HCT116 (cell line): ENCODE measurements at regions not wholly inside any gene's neighbourhood (a gene's known extent, or its start where the extent isn't known, plus 50 kb on each side); places are given as distances from the start of the nearest gene placed in this dataset.

Source experiments
- ATAC-seq: fragments of 200-7000 bp; cut with Tn5 transposase; 2 replicates; pipeline ENCODE4 v1.9.1; 2020; ENCODE audit warnings: mild to moderate bottlenecking, moderate library complexity
- BruUV-seq: library from RNA; stranded (reverse); fragments of 400-500 nt; replicated peaks from 2 replicates; lab custom pipeline; 2021; lab: Mats Ljungman, UMichigan
- CTCF ChIA-PET: fragments of 300-600 bp; sonication (Branson Sonifier 250); formaldehyde crosslinking; loops from one replicate; lab custom pipeline; 2021; ENCODE audit warnings: antibody characterized with exemption; lab: Charles Lee
- POLR2A ChIA-PET: fragments of 300-600, 350-600 bp; sonication (Branson Sonifier 250); formaldehyde crosslinking; loops from one replicate; lab custom pipeline; 2021; ENCODE audit warnings: antibody characterized with exemption; lab: Charles Lee
- RAD21 ChIA-PET, 2 experiments: fragments of 300-600 bp; sonication (Branson Sonifier 250); formaldehyde crosslinking; loops; one replicate each; lab custom pipeline; 2023; ENCODE audit warnings: low total read pairs in 2 of 2; ENCODE audit not compliant: uncharacterized antibody in 2 of 2, unreplicated experiment in 2 of 2, low non-redundant PET in 1 of 2; lab: Charles Lee
- DNase-seq: peaks from one replicate; pipeline ENCODE4 v3.0.0-alpha.2; 2010; ENCODE audit warnings: low read depth, low spot score
- H2AFZ ChIP-seq: fragments of 200-600 bp; shearing (Covaris generic), sonication (generic); 2 replicates; pipeline ENCODE4 v1.6.1; 2017; ENCODE audit warnings: low read depth, mixed run types, mixed read lengths, antibody characterized with exemption, low read length; ENCODE audit not compliant: poor library complexity, severe bottlenecking
- H3K27ac ChIP-seq: 2 replicates; pipeline ENCODE4 v1.5.1; 2012; ENCODE audit warnings: low read depth, low read length
- H3K27me3 ChIP-seq: fragments of 200-600 bp; sonication (generic); 2 replicates; pipeline ENCODE4 v1.6.1; 2016; ENCODE audit warnings: mixed run types, low read length, mixed read lengths; ENCODE audit not compliant: insufficient read depth
- H3K36me3 ChIP-seq, 2 experiments: fragments of 200-500 bp in 1 of 2; fragments of 200-600 bp in 1 of 2; sonication (Bioruptor generic) in 1 of 2; sonication (generic) in 1 of 2; 2 replicates each; pipeline versions ENCODE4 v1.5.1 to v1.6.1; 2014 to 2016; ENCODE audit warnings: low read length in 2 of 2, inconsistent platforms in 1 of 2, mixed read lengths in 1 of 2, mixed run types in 1 of 2; ENCODE audit not compliant: insufficient read depth in 2 of 2, control insufficient read depth in 1 of 2
- H3K4me1 ChIP-seq, 2 experiments: fragments of 200-600 bp in 1 of 2; sonication (generic) in 1 of 2; 2 replicates each; pipeline versions ENCODE4 v1.5.1 to v1.6.1; 2012 to 2017; ENCODE audit warnings: low read length in 2 of 2, inconsistent platforms in 1 of 2, mild to moderate bottlenecking in 1 of 2, mixed read lengths in 1 of 2, mixed run types in 1 of 2, moderate library complexity in 1 of 2; ENCODE audit not compliant: insufficient read depth in 2 of 2, control insufficient read depth in 1 of 2
- H3K4me2 ChIP-seq: fragments of 200-600 bp; sonication (generic); 2 replicates; pipeline ENCODE4 v1.6.1; 2017; ENCODE audit warnings: mixed run types, low read length, mixed read lengths
- H3K4me3 ChIP-seq, 2 experiments: fragments of 200-600 bp in 1 of 2; sonication (generic) in 1 of 2; replicated peaks in 1 of 2; 2 replicates each; pipeline ENCODE4 v1.5.1; 2011 to 2016; ENCODE audit warnings: low read length in 2 of 2, control low read depth in 1 of 2, low read depth in 1 of 2, mild to moderate bottlenecking in 1 of 2, mixed read lengths in 1 of 2, mixed run types in 1 of 2
- H3K79me2 ChIP-seq: fragments of 200-600 bp; sonication (generic); 2 replicates; pipeline ENCODE4 v1.6.1; 2017; ENCODE audit warnings: mild to moderate bottlenecking, mixed run types, low read length, moderate library complexity, mixed read lengths; ENCODE audit not compliant: insufficient read depth
- H3K9ac ChIP-seq: fragments of 200-600 bp; sonication (generic); 2 replicates; pipeline ENCODE4 v1.6.1; 2016; ENCODE audit warnings: low read length, mixed read lengths
- H3K9me2 ChIP-seq: fragments of 200-600 bp; sonication (generic), shearing (Covaris generic); 2 replicates; pipeline ENCODE4 v1.6.1; 2017; ENCODE audit warnings: mixed run types, mild to moderate bottlenecking, moderate library complexity; ENCODE audit not compliant: insufficient read depth
- H3K9me3 ChIP-seq, 2 experiments: fragments of 200-500 bp in 1 of 2; fragments of 200-600 bp in 1 of 2; sonication (Bioruptor generic) in 1 of 2; sonication (generic) in 1 of 2; 2 replicates each; pipeline ENCODE4 v1.6.1; 2014 to 2017; ENCODE audit warnings: low read length in 2 of 2, mixed read lengths in 2 of 2, inconsistent platforms in 1 of 2, low read depth in 1 of 2, mild to moderate bottlenecking in 1 of 2, mixed run types in 1 of 2, moderate library complexity in 1 of 2; ENCODE audit not compliant: control insufficient read depth in 1 of 2, insufficient read depth in 1 of 2
- H4K20me1 ChIP-seq: fragments of 200-600 bp; sonication (generic), shearing (Covaris generic); 2 replicates; pipeline ENCODE4 v1.6.1; 2017; ENCODE audit warnings: mixed run types, mild to moderate bottlenecking, moderate library complexity; ENCODE audit not compliant: insufficient read depth
- CBX3 ChIP-seq: IDR thresholded peaks from 2 replicates; pipeline ENCODE4 v1.6.1; 2012; ENCODE audit warnings: low read depth
- EGR1 ChIP-seq: IDR thresholded peaks from 2 replicates; pipeline ENCODE4 v1.6.1; 2012; ENCODE audit warnings: low read depth
- ELF1 ChIP-seq: IDR thresholded peaks from 2 replicates; pipeline ENCODE4 v1.6.1; 2012; ENCODE audit warnings: low read depth, borderline replicate concordance
- EZH2phosphoT487 ChIP-seq: fragments of 200-600 bp; IDR thresholded peaks from 2 replicates; pipeline ENCODE4 v1.6.1; 2018; ENCODE audit warnings: antibody characterized with exemption, borderline replicate concordance
- FOSL1 ChIP-seq: IDR thresholded peaks from 2 replicates; pipeline ENCODE4 v1.6.1; 2012; ENCODE audit warnings: low read depth
- MAX ChIP-seq: IDR thresholded peaks from 2 replicates; pipeline ENCODE4 v1.6.1; 2012
- POLR2AphosphoS5 ChIP-seq: IDR thresholded peaks from 2 replicates; pipeline ENCODE4 v1.6.1; 2011; ENCODE audit warnings: mild to moderate bottlenecking, low read depth, low read length, moderate library complexity
- RAD21 ChIP-seq: IDR thresholded peaks from 2 replicates; pipeline ENCODE4 v1.6.1; 2012; ENCODE audit warnings: low read depth, mild to moderate bottlenecking
- SIN3A ChIP-seq: IDR thresholded peaks from 2 replicates; pipeline ENCODE4 v1.6.1; 2012; ENCODE audit warnings: low read depth
- SRF ChIP-seq: IDR thresholded peaks from 2 replicates; pipeline ENCODE4 v1.6.1; 2012; ENCODE audit warnings: low read depth
- TCF7L2 ChIP-seq: IDR thresholded peaks from 2 replicates; pipeline ENCODE4 v1.7.0; 2011; ENCODE audit warnings: borderline replicate concordance, inconsistent platforms; ENCODE audit not compliant: insufficient read depth, insufficient read length; ENCODE audit errors: extremely low read depth
- YY1 ChIP-seq: IDR thresholded peaks from 2 replicates; pipeline ENCODE4 v1.6.1; 2011; ENCODE audit warnings: low read length, low read depth, moderate library complexity, mild to moderate bottlenecking; ENCODE audit not compliant: insufficient replicate concordance; ENCODE audit errors: extremely low read depth
- ZNF274 ChIP-seq: fragments of 200-500 bp; sonication (Bioruptor generic); IDR thresholded peaks from 2 replicates; pipeline ENCODE4 v1.6.1; 2014; ENCODE audit warnings: mild to moderate bottlenecking, low read depth, low read length, inconsistent platforms
- intact Hi-C: fragments of 100-400 bp; cut with micrococcal nuclease; formaldehyde crosslinking; loops from 2 replicates; pipeline ENCODE4 v1.10.0; 2022
- TF ChIP-seq, protein P1 (sequence below): IDR thresholded peaks from 2 replicates; pipeline ENCODE4 v1.6.1; 2012
- TF ChIP-seq, protein P2 (sequence below), 3 experiments: fragments of 200-600 bp in 1 of 3; sonication (generic) in 1 of 3; IDR thresholded peaks in 2 of 3; conservative IDR thresholded peaks in 1 of 3; 2 replicates each; pipeline ENCODE4 v1.5.1; 2012 to 2017; ENCODE audit warnings: low read depth in 2 of 3, low read length in 2 of 3, antibody characterized with exemption in 1 of 3, borderline replicate concordance in 1 of 3, control low read depth in 1 of 3, mild to moderate bottlenecking in 1 of 3, mixed read lengths in 1 of 3, mixed run types in 1 of 3, moderate library complexity in 1 of 3; ENCODE audit not compliant: insufficient read depth in 1 of 3

- CTCF ChIA-PET = no interaction called here
These were observed 124.9 kb downstream of the TMEM161B start for GRCh38 chr5:88143693-88144218.

More at GRCh38 chr5:88143693-88144218, 124.9 kb downstream of the TMEM161B start:
- no peaks in the 10 kb centered on the region for H4K20me1 ChIP-seq
- H3K9me3 ChIP-seq = no peaks in the 10 kb centered on the region
- H3K4me2 ChIP-seq = no peak overlapping the region
- H3K27ac ChIP-seq = no peak overlapping the region
- H3K36me3 ChIP-seq = no peaks in the 10 kb centered on the region
- no peak for ATAC-seq
- no peak overlapping the region for H3K4me3 ChIP-seq
- intact Hi-C loops = loop anchor here (5.0 kb wide), 1 partner anchor 124 kb away; the partner anchor contains the start of gene TMEM161B
- TF ChIP-seq, protein P1, sequence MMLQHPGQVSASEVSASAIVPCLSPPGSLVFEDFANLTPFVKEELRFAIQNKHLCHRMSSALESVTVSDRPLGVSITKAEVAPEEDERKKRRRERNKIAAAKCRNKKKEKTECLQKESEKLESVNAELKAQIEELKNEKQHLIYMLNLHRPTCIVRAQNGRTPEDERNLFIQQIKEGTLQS = no peak
- TF ChIP-seq MAX = no peak
- no peak for TF ChIP-seq ZNF274
- TF ChIP-seq, protein P2, sequence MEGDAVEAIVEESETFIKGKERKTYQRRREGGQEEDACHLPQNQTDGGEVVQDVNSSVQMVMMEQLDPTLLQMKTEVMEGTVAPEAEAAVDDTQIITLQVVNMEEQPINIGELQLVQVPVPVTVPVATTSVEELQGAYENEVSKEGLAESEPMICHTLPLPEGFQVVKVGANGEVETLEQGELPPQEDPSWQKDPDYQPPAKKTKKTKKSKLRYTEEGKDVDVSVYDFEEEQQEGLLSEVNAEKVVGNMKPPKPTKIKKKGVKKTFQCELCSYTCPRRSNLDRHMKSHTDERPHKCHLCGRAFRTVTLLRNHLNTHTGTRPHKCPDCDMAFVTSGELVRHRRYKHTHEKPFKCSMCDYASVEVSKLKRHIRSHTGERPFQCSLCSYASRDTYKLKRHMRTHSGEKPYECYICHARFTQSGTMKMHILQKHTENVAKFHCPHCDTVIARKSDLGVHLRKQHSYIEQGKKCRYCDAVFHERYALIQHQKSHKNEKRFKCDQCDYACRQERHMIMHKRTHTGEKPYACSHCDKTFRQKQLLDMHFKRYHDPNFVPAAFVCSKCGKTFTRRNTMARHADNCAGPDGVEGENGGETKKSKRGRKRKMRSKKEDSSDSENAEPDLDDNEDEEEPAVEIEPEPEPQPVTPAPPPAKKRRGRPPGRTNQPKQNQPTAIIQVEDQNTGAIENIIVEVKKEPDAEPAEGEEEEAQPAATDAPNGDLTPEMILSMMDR (IDR thresholded peaks at IDR 0.05 in 2 of 3, conservative IDR thresholded peaks at IDR 0.05 in 1 of 3; ENCODE audit: borderline replicate concordance in 1 of 3, insufficient read depth in 1 of 3, low read depth in 2 of 3, low read length in 2 of 3) = no peak
- TF ChIP-seq CBX3 = no peak
- no peak for TF ChIP-seq FOSL1
- no peak for TF ChIP-seq EGR1
- TF ChIP-seq ELF1 = no peak
- TF ChIP-seq RAD21 = no peak
- no peak for TF ChIP-seq POLR2AphosphoS5
- no peak for TF ChIP-seq EZH2phosphoT487
- no peak for TF ChIP-seq SRF
- TF ChIP-seq YY1 = no peak
- TF ChIP-seq TCF7L2 = no peak
- no peak for TF ChIP-seq SIN3A
- no peaks in the 10 kb centered on the region for H3K79me2 ChIP-seq
- no peaks in the 10 kb centered on the region for H3K27me3 ChIP-seq
- H3K9me2 ChIP-seq = no peaks in the 10 kb centered on the region
- H2AFZ ChIP-seq = no peak overlapping the region
- H3K9ac ChIP-seq = no peak overlapping the region
- no peak for DNase-seq
- BruUV-seq = no TSS peak
- POLR2A ChIA-PET = no interaction called here
- RAD21 ChIA-PET = no interaction called here
- peaks cover 5 to 19% of the 10 kb centered on the region in 2 experiments; a peak in 3 of 4 replicates for H3K4me1 ChIP-seq
